Body of pancreas (tissue), 4 donors: ENCODE measurements at regions not wholly inside any gene's neighbourhood (a gene's known extent, or its start where the extent isn't known, plus 50 kb on each side); places are given as distances from the start of the nearest gene placed in this dataset.

Source experiments
- ATAC-seq: fragments of 150-250 bp; one replicate; pipeline ENCODE4 v1.9.1; 2016
- DNase-seq, 4 donors: peaks; one replicate each; pipeline ENCODE4 v3.0.0-alpha.2; 2019
- H3K27ac ChIP-seq, 4 donors: fragments of 200-600 bp; sonication (generic); 1 replicate in 3 of 4; 2 replicates in 1 of 4; pipeline versions ENCODE4 v1.5.1 to v1.6.1; 2016 to 2019; ENCODE audit warnings: mild to moderate bottlenecking in 1 of 4, mixed read lengths in 1 of 4, moderate library complexity in 1 of 4
- H3K27me3 ChIP-seq, 2 donors: fragments of 200-600 bp; sonication (generic); one replicate each; pipeline ENCODE4 v1.6.0; 2016; ENCODE audit warnings: mild to moderate bottlenecking in 1 of 2
- H3K36me3 ChIP-seq, 2 donors: fragments of 200-600 bp; sonication (generic); replicated peaks in 1 of 2; 2 replicates each; pipeline ENCODE4 v1.5.1; 2016; ENCODE audit warnings: low read depth in 2 of 2; ENCODE audit not compliant: insufficient read depth in 1 of 2
- H3K4me1 ChIP-seq: fragments of 200-600 bp; sonication (generic); one replicate; pipeline ENCODE4 v1.6.0; 2016
- H3K4me3 ChIP-seq, 2 donors: fragments of 200-600 bp; sonication (generic); 1 replicate in 1 of 2; 2 replicates in 1 of 2; pipeline ENCODE4 v1.5.1; 2016 to 2019
- H3K9me3 ChIP-seq, 3 donors: fragments of 200-600 bp; sonication (generic); 1 replicate in 2 of 3; 2 replicates in 1 of 3; pipeline ENCODE4 v1.5.1; 2016
- POLR2A ChIP-seq, 3 donors: fragments of 450-650 bp; IDR thresholded peaks; one replicate each; pipeline ENCODE4 v1.6.1; 2016; ENCODE audit warnings: antibody characterized with exemption in 3 of 3, mild to moderate bottlenecking in 2 of 3
- WGBS, 2 donors: methylation state at CpG; one replicate each; pipeline ENCODE4 v1.1.5; 2017; 5-methylcytosine and 5-hydroxymethylcytosine counted together
- intact Hi-C: fragments of 100-400 bp; cut with DNase I; formaldehyde crosslinking; loops from one replicate; pipeline ENCODE4 v1.15.1; 2023
- TF ChIP-seq, protein P1 (sequence below), 7 experiments: fragments of 450-650 bp in 4 of 7; fragments of 200-600 bp in 3 of 7; sonication (generic) in 3 of 7; IDR thresholded peaks; one replicate each; pipeline ENCODE4 v1.5.1; 2016 to 2019; ENCODE audit warnings: antibody characterized with exemption in 7 of 7

DNA sequence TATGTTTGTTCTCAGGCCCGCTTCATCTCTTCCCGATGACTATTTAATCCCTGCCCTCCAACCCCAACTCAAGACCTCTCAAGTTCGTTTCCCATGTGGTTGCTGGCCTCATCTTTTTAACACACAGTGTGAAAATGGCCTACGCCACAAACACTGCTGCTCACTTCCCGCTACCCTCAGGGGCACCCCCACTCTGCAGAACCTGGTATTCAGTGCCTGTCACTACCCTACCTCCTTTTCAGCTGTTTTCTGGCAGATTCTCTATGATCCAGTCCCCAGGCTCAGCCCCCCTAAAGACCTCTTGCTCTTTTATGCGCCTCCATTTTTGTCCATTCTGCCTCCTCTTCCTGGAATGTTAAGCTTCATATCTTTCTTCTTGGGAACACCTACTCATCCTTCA is 152.6 kb upstream of the C1orf174 start:
- DNase-seq, result no peak
- no peak overlapping the region for H3K27ac ChIP-seq
- no peak for ATAC-seq
- intact Hi-C loops, result no loop called here
- no peaks in the 10 kb centered on the region for H3K9me3 ChIP-seq
- H3K4me3 ChIP-seq, result no peak overlapping the region
- WGBS, 2 donors, result 49 to 51% methylated on average over 6 of the region's 6 CpGs
- H3K4me1 ChIP-seq, result no peaks in the 10 kb centered on the region
- TF ChIP-seq, protein P1, sequence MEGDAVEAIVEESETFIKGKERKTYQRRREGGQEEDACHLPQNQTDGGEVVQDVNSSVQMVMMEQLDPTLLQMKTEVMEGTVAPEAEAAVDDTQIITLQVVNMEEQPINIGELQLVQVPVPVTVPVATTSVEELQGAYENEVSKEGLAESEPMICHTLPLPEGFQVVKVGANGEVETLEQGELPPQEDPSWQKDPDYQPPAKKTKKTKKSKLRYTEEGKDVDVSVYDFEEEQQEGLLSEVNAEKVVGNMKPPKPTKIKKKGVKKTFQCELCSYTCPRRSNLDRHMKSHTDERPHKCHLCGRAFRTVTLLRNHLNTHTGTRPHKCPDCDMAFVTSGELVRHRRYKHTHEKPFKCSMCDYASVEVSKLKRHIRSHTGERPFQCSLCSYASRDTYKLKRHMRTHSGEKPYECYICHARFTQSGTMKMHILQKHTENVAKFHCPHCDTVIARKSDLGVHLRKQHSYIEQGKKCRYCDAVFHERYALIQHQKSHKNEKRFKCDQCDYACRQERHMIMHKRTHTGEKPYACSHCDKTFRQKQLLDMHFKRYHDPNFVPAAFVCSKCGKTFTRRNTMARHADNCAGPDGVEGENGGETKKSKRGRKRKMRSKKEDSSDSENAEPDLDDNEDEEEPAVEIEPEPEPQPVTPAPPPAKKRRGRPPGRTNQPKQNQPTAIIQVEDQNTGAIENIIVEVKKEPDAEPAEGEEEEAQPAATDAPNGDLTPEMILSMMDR (IDR thresholded peaks at IDR 0.05), result no peak
- TF ChIP-seq POLR2A (IDR thresholded peaks at IDR 0.05), result no peak
- no peaks in the 10 kb centered on the region for H3K36me3 ChIP-seq
- no peaks in the 10 kb centered on the region for H3K27me3 ChIP-seq

DNA sequence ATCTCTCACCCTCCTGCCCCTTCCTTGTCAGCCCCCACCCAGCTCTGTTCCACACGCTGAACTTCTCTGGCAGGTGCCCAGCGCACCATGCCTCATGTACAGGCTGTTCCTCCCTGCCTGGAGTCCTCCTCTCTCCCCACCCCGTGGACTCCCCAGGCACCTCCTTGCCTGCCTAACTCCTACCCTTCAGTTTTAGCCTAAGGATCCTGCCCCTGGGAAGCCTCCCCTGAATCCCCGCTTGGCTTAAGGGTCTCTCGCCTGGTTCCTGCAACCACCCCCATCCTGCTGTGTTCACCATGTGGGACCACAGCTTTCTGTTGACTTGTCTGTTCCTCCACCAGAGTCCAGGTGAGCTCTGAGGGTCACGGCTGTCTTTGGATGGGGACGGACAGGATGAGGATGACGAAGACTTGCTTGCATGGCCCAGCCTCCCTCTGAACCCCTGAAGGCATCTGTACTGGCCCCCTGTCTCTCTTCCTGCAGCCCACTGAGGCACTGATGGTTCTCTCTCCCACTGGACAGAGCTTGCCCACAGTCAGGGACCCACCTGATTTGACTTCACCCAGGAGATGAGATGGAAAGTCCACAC is 153.2 kb upstream of the C1orf174 start:
- ATAC-seq (no peak), DNase-seq (no peak)
- Histone ChIP-seq H3K9me3 (no peaks in the 10 kb centered on the region), H3K27ac (no peak overlapping the region), H3K4me1 (no peaks in the 10 kb centered on the region), H3K36me3 (no peaks in the 10 kb centered on the region), H3K4me3 (no peak overlapping the region), H3K27me3 (no peaks in the 10 kb centered on the region)
- TF ChIP-seq, protein P1 (IDR thresholded peaks at IDR 0.05), result no peak
- no peak for TF ChIP-seq POLR2A (IDR thresholded peaks at IDR 0.05)
- WGBS, 2 donors, result 71 to 72% methylated on average over 8 of the region's 8 CpGs
- intact Hi-C loops, result no loop called here

DNA sequence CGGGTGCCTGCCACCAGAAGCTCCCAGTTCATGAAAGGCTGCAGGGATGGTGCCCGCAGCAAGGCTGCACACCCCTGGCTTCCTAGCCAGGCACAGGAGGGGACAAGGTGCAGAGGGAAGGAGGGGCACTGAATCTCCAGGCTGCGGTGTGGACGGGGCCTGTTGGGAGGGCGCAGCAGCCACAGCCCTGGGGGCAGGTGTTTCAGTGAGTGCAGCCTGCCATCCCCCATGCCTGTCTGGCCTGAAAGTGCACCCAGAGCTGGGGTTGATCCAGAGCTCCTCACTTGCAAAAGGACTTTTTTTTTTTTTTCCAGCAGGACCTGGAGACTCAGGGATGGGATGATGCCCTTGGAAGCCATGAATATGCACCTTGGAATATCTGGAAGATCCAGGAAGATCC is 153.7 kb upstream of the C1orf174 start:
- Histone ChIP-seq H3K9me3 (no peaks in the 10 kb centered on the region), H3K4me3 (no peak overlapping the region), H3K4me1 (no peaks in the 10 kb centered on the region), H3K36me3 (no peaks in the 10 kb centered on the region), H3K27me3 (no peaks in the 10 kb centered on the region), H3K27ac (no peak overlapping the region)
- DNase-seq, result no peak
- 58 to 69% methylated on average over 5 of the region's 5 CpGs for WGBS, 2 donors
- intact Hi-C loops, result no loop called here
- ATAC-seq, result no peak
- TF ChIP-seq, protein P1 (IDR thresholded peaks at IDR 0.05), result no peak
- no peak for TF ChIP-seq POLR2A (IDR thresholded peaks at IDR 0.05)

DNA sequence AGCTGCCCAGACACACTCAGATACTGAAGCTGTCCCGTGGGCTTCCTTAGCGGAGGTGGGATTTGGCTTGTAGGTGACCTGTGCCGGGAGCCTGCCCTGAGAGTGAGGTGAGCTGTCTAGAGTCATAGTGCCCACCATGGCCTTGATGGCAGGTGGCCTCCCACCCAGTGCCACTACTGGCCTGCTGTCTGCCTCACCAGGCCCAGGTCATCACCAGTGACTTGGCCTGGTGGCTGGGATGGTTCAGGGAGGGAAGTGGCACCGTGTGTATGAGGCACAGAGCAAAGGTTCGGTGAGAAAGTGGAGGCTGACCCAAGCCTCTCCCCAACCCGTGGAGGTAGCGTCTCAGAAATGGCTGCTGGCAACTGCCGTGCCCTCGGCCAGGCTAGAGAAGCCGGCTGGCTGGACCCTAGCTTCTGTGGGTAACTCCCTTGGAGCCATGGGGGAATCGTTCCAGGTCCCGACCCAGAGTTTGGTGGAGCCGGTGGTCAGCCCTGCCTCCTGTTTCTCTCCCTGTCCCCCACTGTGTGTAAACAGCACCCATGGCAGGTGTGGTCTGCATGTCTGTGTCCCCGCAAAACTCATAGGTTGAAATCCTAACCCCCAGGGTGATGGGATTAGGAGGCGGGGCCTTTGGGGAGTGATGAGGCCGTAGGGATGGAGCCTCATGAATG is 155.4 kb upstream of the C1orf174 start:
- Histone ChIP-seq H3K9me3 (no peaks in the 10 kb centered on the region), H3K4me1 (no peaks in the 10 kb centered on the region), H3K27me3 (no peaks in the 10 kb centered on the region), H3K27ac (no peak overlapping the region), H3K36me3 (no peaks in the 10 kb centered on the region), H3K4me3 (no peak overlapping the region)
- DNase-seq, result no peak
- WGBS, 2 donors, result 60 to 63% methylated on average over 7 to 16 of the region's 16 CpGs
- intact Hi-C loops, result no loop called here
- ATAC-seq, result no peak
- TF ChIP-seq, protein P1 (IDR thresholded peaks at IDR 0.05), result no peak
- TF ChIP-seq POLR2A (IDR thresholded peaks at IDR 0.05), result no peak

DNA sequence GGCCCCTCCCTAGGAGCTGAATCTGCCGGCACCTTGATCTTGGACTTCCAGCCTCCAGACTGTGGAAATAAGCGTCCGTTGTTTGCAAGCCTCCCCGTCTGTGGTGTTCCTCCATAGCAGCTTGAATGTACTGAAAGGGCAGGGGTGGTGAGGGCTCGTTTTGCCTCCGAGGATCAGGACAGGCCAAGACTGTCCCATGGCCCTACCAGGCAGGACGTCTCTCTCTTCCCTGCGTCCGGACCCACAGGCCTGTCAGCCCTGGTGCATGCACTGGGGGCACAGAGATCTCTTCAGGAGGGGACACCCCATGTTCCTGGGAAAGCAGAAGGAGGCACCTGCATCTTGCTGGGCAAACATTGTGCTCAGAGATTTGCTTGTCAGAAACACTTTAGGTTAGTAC is 156.3 kb upstream of the C1orf174 start:
- no peaks in the 10 kb centered on the region for H3K9me3 ChIP-seq
- H3K27me3 ChIP-seq, result no peaks in the 10 kb centered on the region
- H3K4me1 ChIP-seq, result no peaks in the 10 kb centered on the region
- H3K4me3 ChIP-seq, result no peak overlapping the region
- no peaks in the 10 kb centered on the region for H3K36me3 ChIP-seq
- TF ChIP-seq POLR2A (IDR thresholded peaks at IDR 0.05), result no peak
- TF ChIP-seq, protein P1 (IDR thresholded peaks at IDR 0.05), result no peak
- WGBS, 2 donors, result 51 to 74% methylated on average over 4 to 8 of the region's 9 CpGs
- intact Hi-C loops, result no loop called here
- no peak overlapping the region for H3K27ac ChIP-seq
- no peak for ATAC-seq
- no peak for DNase-seq
